Type B pancreatic cell (in vitro differentiated cells): ENCODE measurements at regions not wholly inside any gene's neighbourhood (a gene's known extent, or its start where the extent isn't known, plus 50 kb on each side); places are given as distances from the start of the nearest gene placed in this dataset.

Source experiments
- DNase-seq: peaks from one replicate; pipeline ENCODE4 v3.0.0; 2021; ENCODE audit warnings: mixed read lengths; ENCODE audit not compliant: unreplicated experiment; ENCODE audit errors: extremely low spot score
- H3K27ac Mint-ChIP-seq: 2 replicates; pipeline ENCODE4 v1.8.0; 2021; ENCODE audit warnings: mild to moderate bottlenecking, mixed read lengths
- H3K27me3 Mint-ChIP-seq: 2 replicates; pipeline ENCODE4 v1.8.0; 2021; ENCODE audit warnings: mixed read lengths
- H3K36me3 Mint-ChIP-seq: 2 replicates; pipeline ENCODE4 v1.8.0; 2021; ENCODE audit warnings: mixed read lengths
- H3K4me1 Mint-ChIP-seq: one replicate; pipeline ENCODE4 v1.8.0; 2021; ENCODE audit warnings: mixed read lengths; ENCODE audit not compliant: unreplicated experiment
- H3K4me3 Mint-ChIP-seq: 2 replicates; pipeline ENCODE4 v1.8.0; 2021; ENCODE audit warnings: mild to moderate bottlenecking, mixed read lengths
- H3K9me3 Mint-ChIP-seq: 2 replicates; pipeline ENCODE4 v1.8.0; 2021; ENCODE audit warnings: mixed read lengths
- CTCF ChIP-seq: fragments of 200-600 bp; sonication (generic); conservative IDR thresholded peaks from 2 replicates; pipeline ENCODE4 v1.5.0; 2021; ENCODE audit warnings: antibody characterized with exemption, mild to moderate bottlenecking

GRCh38 chr5:67364381-67364970 lies 167.9 kb upstream of the CD180 start:
- peaks cover 9% of the 10 kb centered on the region for H3K4me1 Mint-ChIP-seq
- no peaks in the 10 kb centered on the region for H3K27me3 Mint-ChIP-seq
- H3K27ac Mint-ChIP-seq = no peak overlapping the region
- peaks cover 4% of the 10 kb centered on the region for H3K9me3 Mint-ChIP-seq
- H3K4me3 Mint-ChIP-seq = no peak overlapping the region
- no peaks in the 10 kb centered on the region for H3K36me3 Mint-ChIP-seq
- DNase-seq = no peak
- no peak for TF ChIP-seq CTCF

GRCh38 chr5:67363963-67364362 lies 167.4 kb upstream of the CD180 start:
- DNase-seq = no peak
- H3K36me3 Mint-ChIP-seq = no peaks in the 10 kb centered on the region
- H3K27me3 Mint-ChIP-seq = no peaks in the 10 kb centered on the region
- peaks cover 6% of the 10 kb centered on the region for H3K9me3 Mint-ChIP-seq
- peaks cover 9% of the 10 kb centered on the region for H3K4me1 Mint-ChIP-seq
- H3K4me3 Mint-ChIP-seq = no peak overlapping the region
- TF ChIP-seq CTCF = no peak
- no peak overlapping the region for H3K27ac Mint-ChIP-seq

GRCh38 chr5:67363180-67363709 lies 166.6 kb upstream of the CD180 start:
- DNase-seq = no peak
- no peak for TF ChIP-seq CTCF
- no peaks in the 10 kb centered on the region for H3K36me3 Mint-ChIP-seq
- peaks cover 10% of the 10 kb centered on the region for H3K9me3 Mint-ChIP-seq
- H3K27ac Mint-ChIP-seq = no peak overlapping the region
- no peak overlapping the region for H3K4me3 Mint-ChIP-seq
- H3K27me3 Mint-ChIP-seq = no peaks in the 10 kb centered on the region
- H3K4me1 Mint-ChIP-seq = peaks cover 13% of the 10 kb centered on the region

GRCh38 chr5:67361932-67362729 lies 165.5 kb upstream of the CD180 start:
- no peak for DNase-seq
- H3K27ac Mint-ChIP-seq = no peak overlapping the region
- H3K9me3 Mint-ChIP-seq = peaks cover 10% of the 10 kb centered on the region
- no peaks in the 10 kb centered on the region for H3K27me3 Mint-ChIP-seq
- H3K4me3 Mint-ChIP-seq = no peak overlapping the region
- H3K4me1 Mint-ChIP-seq = peaks cover 16% of the 10 kb centered on the region
- no peak for TF ChIP-seq CTCF
- no peaks in the 10 kb centered on the region for H3K36me3 Mint-ChIP-seq

- Mint-ChIP-seq H3K27ac (no peak overlapping the region), H3K4me3 (no peak overlapping the region)
- no peak for DNase-seq
Observed at GRCh38 chr5:67360047-67360446, 163.4 kb upstream of the CD180 start.

More at GRCh38 chr5:67360047-67360446, 163.4 kb upstream of the CD180 start:
- Mint-ChIP-seq H3K4me1 (peaks cover 22% of the 10 kb centered on the region), H3K27me3 (no peaks in the 10 kb centered on the region), H3K9me3 (peaks cover 10% of the 10 kb centered on the region), H3K36me3 (no peaks in the 10 kb centered on the region)
- no peak for TF ChIP-seq CTCF
